H9 (cell line): ENCODE measurements at regions not wholly inside any gene's neighbourhood (a gene's known extent, or its start where the extent isn't known, plus 50 kb on each side); places are given as distances from the start of the nearest gene placed in this dataset.

Experiments
- DNase-seq: peaks from one replicate; pipeline ENCODE4 v3.0.0-alpha.2; 2017
- H2AFZ ChIP-seq: one replicate; pipeline ENCODE4 v1.6.1; 2013; ENCODE audit warnings: mild to moderate bottlenecking, low read length, control low read depth, moderate library complexity
- H2AK5ac ChIP-seq: 2 replicates; pipeline ENCODE4 v1.6.1; 2013; ENCODE audit warnings: low read length, control low read depth, mixed read lengths; ENCODE audit not compliant: insufficient read length
- H2BK120ac ChIP-seq: one replicate; pipeline ENCODE4 v1.6.1; 2013; ENCODE audit warnings: low read depth, mild to moderate bottlenecking, low read length, control low read depth, inconsistent platforms; ENCODE audit not compliant: poor library complexity, severe bottlenecking
- H2BK12ac ChIP-seq: 2 replicates; pipeline ENCODE4 v1.6.1; 2013; ENCODE audit warnings: low read length, control low read depth, mixed read lengths, low read depth; ENCODE audit not compliant: insufficient read length
- H2BK15ac ChIP-seq: 2 replicates; pipeline ENCODE4 v1.6.1; 2013; ENCODE audit warnings: low read depth, low read length, control low read depth
- H2BK20ac ChIP-seq: one replicate; pipeline ENCODE4 v1.6.1; 2013; ENCODE audit warnings: low read depth, mild to moderate bottlenecking, low read length, control low read depth, inconsistent platforms; ENCODE audit not compliant: poor library complexity, severe bottlenecking
- H2BK5ac ChIP-seq: 2 replicates; pipeline ENCODE4 v1.6.1; 2013; ENCODE audit warnings: low read length, control low read depth, mixed read lengths; ENCODE audit not compliant: insufficient read length
- H3K14ac ChIP-seq: 2 replicates; pipeline ENCODE4 v1.6.1; 2013; ENCODE audit warnings: low read length, control low read depth; ENCODE audit not compliant: insufficient read depth
- H3K18ac ChIP-seq: 2 replicates; pipeline ENCODE4 v1.6.1; 2013; ENCODE audit warnings: low read depth, mild to moderate bottlenecking, mixed read lengths, low read length, control low read depth; ENCODE audit not compliant: insufficient read length
- H3K23ac ChIP-seq: 2 replicates; pipeline ENCODE4 v1.6.1; 2013; ENCODE audit warnings: low read length, control low read depth, mixed read lengths, low read depth; ENCODE audit not compliant: insufficient read length
- H3K23me2 ChIP-seq: 2 replicates; pipeline ENCODE4 v1.6.1; 2013; ENCODE audit warnings: low read depth, mild to moderate bottlenecking, mixed read lengths, low read length, control low read depth; ENCODE audit not compliant: insufficient read length, poor library complexity, severe bottlenecking
- H3K27ac ChIP-seq: 2 replicates; pipeline ENCODE4 v1.5.1; 2013; ENCODE audit warnings: low read length, control low read depth, mixed read lengths, low read depth; ENCODE audit not compliant: insufficient read length
- H3K27me3 ChIP-seq: 2 replicates; pipeline ENCODE4 v1.6.1; 2013; ENCODE audit warnings: low read length, control low read depth, inconsistent platforms; ENCODE audit not compliant: insufficient read depth
- H3K4ac ChIP-seq: 2 replicates; pipeline ENCODE4 v1.6.1; 2013; ENCODE audit warnings: low read depth, mild to moderate bottlenecking, control low read depth, inconsistent platforms, low read length, moderate library complexity
- H3K4me1 ChIP-seq: 2 replicates; pipeline ENCODE4 v1.6.1; 2013; ENCODE audit warnings: low read length, control low read depth, inconsistent platforms; ENCODE audit not compliant: insufficient read depth
- H3K4me2 ChIP-seq: 2 replicates; pipeline ENCODE4 v1.6.1; 2013; ENCODE audit warnings: low read length, control low read depth, mixed read lengths; ENCODE audit not compliant: insufficient read length, insufficient read depth
- H3K56ac ChIP-seq: 2 replicates; pipeline ENCODE4 v1.6.1; 2013; ENCODE audit warnings: low read depth, mild to moderate bottlenecking, mixed read lengths, low read length, control low read depth; ENCODE audit not compliant: insufficient read length
- H3K79me1 ChIP-seq: 2 replicates; pipeline ENCODE4 v1.6.1; 2013; ENCODE audit warnings: low read depth, mild to moderate bottlenecking, moderate library complexity, low read length, control low read depth, inconsistent platforms; ENCODE audit not compliant: insufficient read depth, poor library complexity, severe bottlenecking
- H3K79me2 ChIP-seq: 2 replicates; pipeline ENCODE4 v1.6.1; 2013; ENCODE audit warnings: low read length, control low read depth, inconsistent platforms; ENCODE audit not compliant: insufficient read depth
- H3K9ac ChIP-seq: 2 replicates; pipeline ENCODE4 v1.6.1; 2013; ENCODE audit warnings: low read length, control low read depth, mixed read lengths; ENCODE audit not compliant: insufficient read length; ENCODE audit errors: extremely low read depth
- H3K9me3 ChIP-seq: one replicate; pipeline ENCODE4 v1.6.1; 2013; ENCODE audit warnings: low read depth, low read length, inconsistent platforms; ENCODE audit not compliant: control insufficient read depth
- H3T11ph ChIP-seq: one replicate; pipeline ENCODE4 v1.6.1; 2013; ENCODE audit warnings: mild to moderate bottlenecking, low read length, control low read depth, inconsistent platforms
- H4K20me1 ChIP-seq: one replicate; pipeline ENCODE4 v1.6.1; 2013; ENCODE audit not compliant: control insufficient read depth, insufficient read length, insufficient read depth
- H4K5ac ChIP-seq: 2 replicates; pipeline ENCODE4 v1.6.1; 2013; ENCODE audit warnings: low read depth, mild to moderate bottlenecking, mixed read lengths, low read length, control low read depth; ENCODE audit not compliant: insufficient read length
- H4K8ac ChIP-seq: replicated peaks from 2 replicates; pipeline ENCODE4 v1.6.1; 2013; ENCODE audit warnings: low read length, control low read depth, mixed read lengths, low read depth; ENCODE audit not compliant: insufficient read length
- H4K91ac ChIP-seq: 2 replicates; pipeline ENCODE4 v1.6.1; 2013; ENCODE audit warnings: low read depth, mild to moderate bottlenecking, moderate library complexity, mixed read lengths, low read length, control low read depth; ENCODE audit not compliant: insufficient read length
- H3K27ac Mint-ChIP-seq, 3 experiments: 2 replicates in 2 of 3; 3 replicates in 1 of 3; pipeline ENCODE4 v1.8.0; 2020 to 2021; ENCODE audit warnings: mixed read lengths in 3 of 3, mild to moderate bottlenecking in 1 of 3, moderate library complexity in 1 of 3
- H3K27me3 Mint-ChIP-seq: 2 replicates; pipeline ENCODE4 v1.8.0; 2021; ENCODE audit warnings: low read depth, mild to moderate bottlenecking, moderate library complexity, mixed read lengths
- H3K36me3 Mint-ChIP-seq, 3 experiments: 2 replicates in 2 of 3; 3 replicates in 1 of 3; pipeline ENCODE4 v1.8.0; 2020 to 2021; ENCODE audit warnings: low read depth in 3 of 3, mixed read lengths in 3 of 3; ENCODE audit not compliant: insufficient read depth in 1 of 3
- H3K4me1 Mint-ChIP-seq, 2 experiments: 2 replicates each; pipeline ENCODE4 v1.8.0; 2020; ENCODE audit warnings: mixed read lengths in 2 of 2
- H3K4me3 Mint-ChIP-seq, 2 experiments: 2 replicates in 1 of 2; 3 replicates in 1 of 2; pipeline ENCODE4 v1.8.0; 2020 to 2021; ENCODE audit warnings: mild to moderate bottlenecking in 2 of 2, mixed read lengths in 2 of 2, moderate library complexity in 1 of 2
- H3K9me3 Mint-ChIP-seq, 2 experiments: 2 replicates in 1 of 2; 3 replicates in 1 of 2; pipeline ENCODE4 v1.8.0; 2020; ENCODE audit warnings: mild to moderate bottlenecking in 2 of 2, mixed read lengths in 2 of 2, moderate library complexity in 1 of 2
- CTCF ChIP-seq: fragments of 200-600 bp; sonication (generic); conservative IDR thresholded peaks from 3 replicates; pipeline ENCODE4 v1.8.0; 2021; ENCODE audit warnings: antibody characterized with exemption, mild to moderate bottlenecking
- WGBS: extraction: QIAGEN DNeasy Blood & Tissue Kit; methylation state at CpG from one replicate; pipeline ENCODE4 v1.1.7; 2013; ENCODE audit warnings: missing lambda C conversion rate, low lambda C conversion rate, mixed read lengths; ENCODE audit not compliant: insufficient read length; ENCODE audit errors: extremely low coverage; 5-methylcytosine and 5-hydroxymethylcytosine counted together

DNA sequence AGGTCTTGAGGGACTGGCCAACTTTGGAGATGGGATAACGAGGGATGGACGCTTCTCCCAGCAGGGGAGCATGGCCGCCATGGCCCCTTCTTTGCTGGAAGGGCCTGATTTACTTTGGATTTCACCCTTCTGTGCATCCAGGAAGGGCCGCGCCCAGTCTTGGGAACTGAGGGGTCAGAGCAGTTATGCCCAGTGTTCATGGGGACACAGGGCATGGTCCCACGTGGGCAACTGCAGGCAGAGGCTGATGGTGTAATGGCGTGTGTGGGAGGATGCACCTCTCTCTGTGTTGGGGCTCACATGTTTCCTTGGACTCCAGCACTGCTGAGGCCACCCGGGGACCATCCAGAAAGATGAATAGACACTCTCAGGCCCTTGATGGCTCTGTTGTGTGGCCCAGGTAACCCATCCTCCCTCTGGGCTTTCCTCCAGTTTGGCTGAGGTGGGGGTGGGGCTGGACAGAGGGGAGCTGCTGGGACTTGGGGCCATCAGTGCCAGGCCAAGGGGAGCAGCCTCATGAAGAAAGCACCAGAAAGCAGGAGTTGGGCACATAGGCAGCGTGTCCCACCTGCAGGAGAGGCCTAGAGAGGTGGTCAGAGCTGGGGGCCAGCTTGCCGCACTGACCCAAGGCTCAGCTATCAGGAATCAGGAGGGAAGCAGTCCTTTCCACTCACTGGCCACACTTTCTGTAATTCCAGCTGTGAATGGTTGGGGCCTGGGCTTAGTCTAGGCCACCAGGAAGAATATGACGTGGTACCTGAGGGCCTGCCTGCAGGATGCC is 1033.9 kb downstream of the TBC1D22A start:
- Histone ChIP-seq H2BK120ac (no peak overlapping the region), H2AK5ac (no peak overlapping the region), H3K4me1 (no peaks in the 10 kb centered on the region), H3K18ac (no peak overlapping the region), H2BK5ac (no peak overlapping the region), H2AFZ (no peak overlapping the region), H2BK15ac (no peak overlapping the region), H4K5ac (no peak overlapping the region), H3K4me2 (no peak overlapping the region), H3K79me2 (no peaks in the 10 kb centered on the region), H2BK20ac (no peak overlapping the region), H3K14ac (no peak overlapping the region), H3K27me3 (no peaks in the 10 kb centered on the region), H4K8ac (no peak overlapping the region), H3T11ph (no peak overlapping the region), H4K20me1 (no peaks in the 10 kb centered on the region), H4K91ac (no peak overlapping the region), H3K23ac (no peak overlapping the region), H3K9me3 (no peaks in the 10 kb centered on the region), H3K23me2 (no peaks in the 10 kb centered on the region), H3K4ac (no peak overlapping the region), H3K9ac (no peak overlapping the region), H3K79me1 (no peaks in the 10 kb centered on the region), H2BK12ac (no peak overlapping the region), H3K27ac (no peak overlapping the region), H3K56ac (no peak overlapping the region)
- Mint-ChIP-seq H3K9me3 (peaks cover 2 to 3% of the 10 kb centered on the region in 2 experiments; a peak in 3 of 5 replicates), H3K4me3 (no peak overlapping the region), H3K36me3 (no peaks in the 10 kb centered on the region), H3K27ac (no peak overlapping the region), H3K4me1 (no peaks in the 10 kb centered on the region), H3K27me3 (peaks cover 11% of the 10 kb centered on the region; the same call in 1 of the 2 replicates)
- no peak for DNase-seq
- no peak for TF ChIP-seq CTCF
- no CpG with 5 or more reads among the region's 11 CpGs for WGBS
